ENCODE measurements at regions not wholly inside any gene's neighbourhood (a gene's known extent, or its start where the extent isn't known, plus 50 kb on each side); places are given as distances from the start of the nearest gene placed in this dataset.

DNA sequence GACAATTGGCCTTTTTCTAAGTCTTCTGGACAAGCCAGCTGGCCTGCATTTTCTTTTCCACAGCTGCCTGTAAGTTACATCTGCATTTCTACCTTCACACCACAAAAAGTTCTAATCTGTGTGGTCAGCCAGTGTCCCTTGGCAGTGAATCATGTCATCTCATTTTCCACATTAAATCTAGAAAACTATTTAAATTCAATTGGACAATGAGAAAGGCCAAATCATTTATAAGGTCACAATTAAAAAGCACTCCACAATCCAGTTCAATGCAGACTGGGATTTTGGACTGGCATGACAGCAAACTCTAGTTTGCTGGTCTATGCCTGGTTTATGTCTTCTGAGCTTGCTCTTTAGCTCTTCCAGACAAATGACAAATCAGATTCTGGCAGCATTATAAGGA, 494.2 kb upstream of the SPHKAP start:
- no peak overlapping the region for H2AFZ ChIP-seq (ENCODE audit: low read depth, low read length)
- H4K20me1 ChIP-seq (replicated peaks; ENCODE audit: control insufficient read depth, extremely low read depth, insufficient read depth, low read length) = no peaks in the 10 kb centered on the region
- no peak for FAIRE-seq
- CTCF ChIA-PET = interaction anchor here (0.6 kb wide), 1 partner anchor 211 kb away, joined by 3 read pairs; no protein-coding TSS in a partner anchor
- peaks cover 4% of the 10 kb centered on the region for H3K9me3 ChIP-seq (replicated peaks; ENCODE audit: control insufficient read depth, insufficient read depth, low read length)
- no peaks in the 10 kb centered on the region for H3K79me2 ChIP-seq (ENCODE audit: control insufficient read depth, insufficient read depth, low read length)
- no peaks in the 10 kb centered on the region for H3K9me1 ChIP-seq (replicated peaks; ENCODE audit: control insufficient read depth, extremely low read depth, insufficient read depth, low read length)
- TF ChIP-seq EZH2 (IDR thresholded peaks at IDR 0.05; ENCODE audit: borderline replicate concordance, low read depth, low read length, severe bottlenecking) = no peak
- TF ChIP-seq CTCF (IDR thresholded peaks at IDR 0.05; ENCODE audit: extremely low read depth in 1 of 2, insufficient read depth in 1 of 2, low read depth in 1 of 2, low read length in 2 of 2) = no peak
- no peak for TF ChIP-seq JUN (IDR thresholded peaks at IDR 0.05; ENCODE audit: borderline replicate concordance, insufficient read depth, insufficient read length, low read depth)
- H3K4me1 ChIP-seq (ENCODE audit: control insufficient read depth, extremely low read depth, insufficient read depth, low read length) = no peaks in the 10 kb centered on the region
- intact Hi-C loops (cut with micrococcal nuclease) = no loop called here
- H3K27me3 ChIP-seq (ENCODE audit: control insufficient read depth in 2 of 2, insufficient read depth in 2 of 2, low read length in 2 of 2) = no peaks in the 10 kb centered on the region
- no peak for DNase-seq (ENCODE audit: low read depth, low spot score)
- dilution Hi-C loops (cut with MboI; ENCODE audit: extremely low pct_ligation_motif_present, low sequenced_read_pairs) = no loop called here
- no peak overlapping the region for H3K4me3 ChIP-seq (replicated peaks in 1 of 3; ENCODE audit: insufficient read depth in 1 of 3, low read depth in 1 of 3, low read length in 3 of 3)
- POLR2A ChIA-PET = no interaction called here
- BruUV-seq (replicated peaks) = no TSS peak
- no peak overlapping the region for H3K9ac ChIP-seq (replicated peaks; ENCODE audit: extremely low read depth, insufficient read depth, low read length)
- no peak overlapping the region for H3K27ac ChIP-seq (ENCODE audit: insufficient read depth, low read depth, low read length)
- no peaks in the 10 kb centered on the region for H3K36me3 ChIP-seq (ENCODE audit: control insufficient read depth in 2 of 2, extremely low read depth in 1 of 2, insufficient read depth in 2 of 2, low read length in 2 of 2)
- H3K4me2 ChIP-seq (ENCODE audit: insufficient read depth, low read length) = no peak overlapping the region

- POLR2A ChIA-PET = no interaction called here
- H4K20me1 ChIP-seq (replicated peaks; ENCODE audit: control insufficient read depth, extremely low read depth, insufficient read depth, low read length) = no peaks in the 10 kb centered on the region
- no peak overlapping the region for H3K4me2 ChIP-seq (ENCODE audit: insufficient read depth, low read length)
- intact Hi-C loops (cut with micrococcal nuclease) = no loop called here
- FAIRE-seq = no peak
- no peak overlapping the region for H2AFZ ChIP-seq (ENCODE audit: low read depth, low read length)
- H3K9me1 ChIP-seq (replicated peaks; ENCODE audit: control insufficient read depth, extremely low read depth, insufficient read depth, low read length) = no peaks in the 10 kb centered on the region
- dilution Hi-C loops (cut with MboI; ENCODE audit: extremely low pct_ligation_motif_present, low sequenced_read_pairs) = no loop called here
- H3K4me1 ChIP-seq (ENCODE audit: control insufficient read depth, extremely low read depth, insufficient read depth, low read length) = no peaks in the 10 kb centered on the region
- no peak for DNase-seq (ENCODE audit: low read depth, low spot score)
- H3K36me3 ChIP-seq (ENCODE audit: control insufficient read depth in 2 of 2, extremely low read depth in 1 of 2, insufficient read depth in 2 of 2, low read length in 2 of 2) = no peaks in the 10 kb centered on the region
- CTCF ChIA-PET = no interaction called here
- H3K27ac ChIP-seq (ENCODE audit: insufficient read depth, low read depth, low read length) = no peak overlapping the region
- no peak for TF ChIP-seq FOS (IDR thresholded peaks at IDR 0.05; ENCODE audit: borderline replicate concordance, insufficient read depth, low read length)
- no peaks in the 10 kb centered on the region for H3K79me2 ChIP-seq (ENCODE audit: control insufficient read depth, insufficient read depth, low read length)
- peaks cover 4% of the 10 kb centered on the region for H3K9me3 ChIP-seq (replicated peaks; ENCODE audit: control insufficient read depth, insufficient read depth, low read length)
- no TSS peak for BruUV-seq (replicated peaks)
- H3K9ac ChIP-seq (replicated peaks; ENCODE audit: extremely low read depth, insufficient read depth, low read length) = no peak overlapping the region
- H3K27me3 ChIP-seq (ENCODE audit: control insufficient read depth in 2 of 2, insufficient read depth in 2 of 2, low read length in 2 of 2) = no peaks in the 10 kb centered on the region
- no peak overlapping the region for H3K4me3 ChIP-seq (replicated peaks in 1 of 3; ENCODE audit: insufficient read depth in 1 of 3, low read depth in 1 of 3, low read length in 3 of 3)
Observed at GRCh38 chr2:228675091-228675490, 493.6 kb upstream of the SPHKAP start.

Data from endothelial cell of umbilical vein (primary cell).